GM12878 (cell line): ENCODE measurements at regions not wholly inside any gene's neighbourhood (a gene's known extent, or its start where the extent isn't known, plus 50 kb on each side); places are given as distances from the start of the nearest gene placed in this dataset.

Experiments
- CTCF ChIP-seq, 3 experiments: IDR thresholded peaks in 2 of 3; conservative IDR thresholded peaks in 1 of 3; 2 replicates each; pipeline ENCODE4 v1.5.1; 2011; ENCODE audit warnings: low read depth in 3 of 3, low read length in 3 of 3, mild to moderate bottlenecking in 3 of 3, control low read depth in 2 of 3, moderate library complexity in 2 of 3, inconsistent platforms in 1 of 3, mixed read lengths in 1 of 3; ENCODE audit not compliant: control insufficient read depth in 2 of 3, insufficient read depth in 1 of 3; ENCODE audit errors: extremely low read depth in 1 of 3
- KDM1A ChIP-seq: fragments of 200-600 bp; sonication (generic); IDR thresholded peaks from 2 replicates; pipeline ENCODE4 v1.6.1; 2016; ENCODE audit warnings: borderline replicate concordance
- NFIC ChIP-seq: IDR thresholded peaks from 2 replicates; pipeline ENCODE4 v1.6.1; 2012; ENCODE audit warnings: low read depth, mild to moderate bottlenecking, inconsistent platforms, low read length, moderate library complexity
- POLR2A ChIP-seq: IDR thresholded peaks from 2 replicates; pipeline ENCODE4 v1.6.1; 2011; ENCODE audit warnings: low read depth, mild to moderate bottlenecking, low read length
- REST ChIP-seq: IDR thresholded peaks from 2 replicates; pipeline ENCODE4 v1.6.1; 2012; ENCODE audit warnings: mild to moderate bottlenecking, low read depth, low read length
- SP1 ChIP-seq: IDR thresholded peaks from one replicate; pipeline ENCODE4 v1.6.1; 2011; ENCODE audit warnings: low read depth, low read length
- TCF7 ChIP-seq: IDR thresholded peaks from 2 replicates; pipeline ENCODE4 v1.6.1; 2014; ENCODE audit warnings: antibody characterized with exemption, borderline replicate concordance
- ZNF217 ChIP-seq: fragments of 450-650 bp; IDR thresholded peaks from 2 replicates; pipeline ENCODE4 v1.6.1; 2017; ENCODE audit warnings: antibody characterized with exemption, mild to moderate bottlenecking

- TF ChIP-seq POLR2A, result no peak
- no peak for TF ChIP-seq CTCF (IDR thresholded peaks at IDR 0.05 in 2 of 3, conservative IDR thresholded peaks at IDR 0.05 in 1 of 3; ENCODE audit: control insufficient read depth in 2 of 3, extremely low read depth in 1 of 3, insufficient read depth in 1 of 3, low read depth in 3 of 3, low read length in 3 of 3)
- no peak for TF ChIP-seq NFIC
- TF ChIP-seq KDM1A, result no peak
- TF ChIP-seq REST, result no peak
- TF ChIP-seq ZNF217, result no peak
- TF ChIP-seq SP1, result no peak
- no peak for TF ChIP-seq TCF7
These were observed 60.9 kb upstream of the FZD10 start for GRCh38 chr12:130101370-130101769.
